ENCODE measurements at regions not wholly inside any gene's neighbourhood (a gene's known extent, or its start where the extent isn't known, plus 50 kb on each side); places are given as distances from the start of the nearest gene placed in this dataset.

DNA sequence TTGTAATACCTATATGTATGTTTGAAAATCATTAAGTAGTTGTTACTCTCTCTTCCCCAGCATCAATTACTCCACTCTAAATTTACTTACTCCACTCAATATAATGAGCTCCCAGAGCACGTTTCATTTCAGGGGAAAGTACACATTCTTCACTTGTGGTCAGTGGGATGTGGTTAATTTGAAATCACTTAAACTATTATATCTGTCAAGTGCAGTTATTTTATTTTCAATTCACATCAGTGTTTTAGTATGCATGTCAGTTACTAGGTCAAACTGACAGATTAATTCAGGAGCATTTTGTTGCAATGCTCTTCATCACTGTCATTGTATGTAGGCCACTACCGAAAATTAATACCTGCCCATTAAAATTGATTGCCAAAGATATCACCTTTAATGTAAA lies 376.1 kb downstream of the ZIC4 start (continued):
- no peak for TF ChIP-seq EZH2phosphoT487 (IDR thresholded peaks at IDR 0.05; ENCODE audit: borderline replicate concordance)

DNA sequence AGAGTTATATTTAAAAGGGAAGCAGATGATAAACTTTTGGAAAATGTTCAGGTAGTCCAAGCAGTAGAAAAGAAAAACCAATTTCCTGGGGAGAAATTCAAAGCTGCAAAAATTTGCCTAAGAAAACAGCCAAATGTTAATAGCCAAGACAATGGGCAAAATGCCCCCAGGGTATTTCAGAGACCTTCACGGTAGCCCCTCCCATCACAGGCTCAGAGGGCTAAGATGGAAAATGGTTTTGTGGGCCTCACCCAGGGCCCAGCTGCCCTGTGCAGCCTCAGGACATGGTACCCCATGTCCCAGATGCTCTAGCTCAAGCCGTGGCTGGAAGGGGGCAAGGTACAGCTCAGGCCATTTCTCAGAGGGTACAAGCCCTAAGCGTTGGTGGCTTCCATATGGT lies 391.0 kb downstream of the ZIC4 start:
- CTCF ChIA-PET, result no interaction called here
- RAD21 ChIA-PET (ENCODE audit: low non-redundant PET in 1 of 2, low total read pairs in 2 of 2, uncharacterized antibody in 2 of 2, unreplicated experiment in 2 of 2), result no interaction called here
- no peaks in the 10 kb centered on the region for H3K79me2 ChIP-seq (ENCODE audit: insufficient read depth, low read length)
- no peaks in the 10 kb centered on the region for H4K20me1 ChIP-seq (ENCODE audit: insufficient read depth)
- no peak overlapping the region for H3K4me3 ChIP-seq (replicated peaks in 1 of 2; ENCODE audit: low read depth in 1 of 2, low read length in 2 of 2)
- intact Hi-C loops (cut with micrococcal nuclease), result no loop called here
- no peak overlapping the region for H2AFZ ChIP-seq (ENCODE audit: low read depth, low read length, poor library complexity, severe bottlenecking)
- no peak overlapping the region for H3K4me2 ChIP-seq (ENCODE audit: low read length)
- POLR2A ChIA-PET, result no interaction called here
- no peaks in the 10 kb centered on the region for H3K27me3 ChIP-seq (ENCODE audit: insufficient read depth, low read length)
- TF ChIP-seq CBX3 (IDR thresholded peaks at IDR 0.05; ENCODE audit: low read depth) (no peak), EZH2phosphoT487 (IDR thresholded peaks at IDR 0.05; ENCODE audit: borderline replicate concordance) (no peak), POLR2AphosphoS5 (IDR thresholded peaks at IDR 0.05; ENCODE audit: low read depth, low read length) (no peak), SP1 (IDR thresholded peaks at IDR 0.05; ENCODE audit: low read depth) (no peak)
- TF ChIP-seq, protein P1, sequence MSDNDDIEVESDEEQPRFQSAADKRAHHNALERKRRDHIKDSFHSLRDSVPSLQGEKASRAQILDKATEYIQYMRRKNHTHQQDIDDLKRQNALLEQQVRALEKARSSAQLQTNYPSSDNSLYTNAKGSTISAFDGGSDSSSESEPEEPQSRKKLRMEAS (IDR thresholded peaks at IDR 0.05), result no peak
- H3K36me3 ChIP-seq (ENCODE audit: control insufficient read depth in 1 of 2, insufficient read depth in 2 of 2, low read length in 2 of 2), result no peaks in the 10 kb centered on the region
- ATAC-seq (no peak), DNase-seq (ENCODE audit: low read depth, low spot score) (no peak)
- no peaks in the 10 kb centered on the region for H3K9me2 ChIP-seq (ENCODE audit: insufficient read depth)
- BruUV-seq (replicated peaks), result no TSS peak
- H3K9ac ChIP-seq (ENCODE audit: low read length), result no peak overlapping the region
- H3K27ac ChIP-seq (ENCODE audit: low read depth, low read length), result no peak overlapping the region
- H3K9me3 ChIP-seq (ENCODE audit: control insufficient read depth in 1 of 2, insufficient read depth in 1 of 2, low read depth in 1 of 2, low read length in 2 of 2), result no peaks in the 10 kb centered on the region; a peak in 1 of 4 replicates
- H3K4me1 ChIP-seq (ENCODE audit: control insufficient read depth in 1 of 2, insufficient read depth in 2 of 2, low read length in 2 of 2), result no peaks in the 10 kb centered on the region

DNA sequence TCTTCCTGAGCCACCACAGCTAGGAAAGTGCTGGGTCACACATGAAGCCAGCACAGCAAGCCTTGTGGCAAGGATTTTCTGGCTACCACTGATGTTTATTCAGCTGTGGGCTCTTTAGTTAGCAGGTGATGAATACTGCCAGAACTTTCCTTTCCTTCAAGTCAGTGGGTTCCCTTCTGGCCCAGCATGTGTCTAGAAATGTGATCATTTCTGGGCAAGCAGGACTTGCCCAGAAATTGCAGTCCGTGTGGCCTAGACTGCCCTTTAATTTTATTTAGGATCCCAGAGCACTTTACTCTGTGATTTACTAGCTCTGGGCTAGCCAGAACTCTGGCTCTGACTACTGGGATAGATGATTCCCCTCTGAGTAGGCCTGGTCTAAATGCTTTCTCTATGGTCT lies 397.5 kb downstream of the ZIC4 start:
- Histone ChIP-seq H3K9me2 (ENCODE audit: insufficient read depth) (no peaks in the 10 kb centered on the region), H3K27me3 (ENCODE audit: insufficient read depth, low read length) (no peaks in the 10 kb centered on the region), H3K4me1 (ENCODE audit: control insufficient read depth in 1 of 2, insufficient read depth in 2 of 2, low read length in 2 of 2) (no peaks in the 10 kb centered on the region), H3K9me3 (ENCODE audit: control insufficient read depth in 1 of 2, insufficient read depth in 1 of 2, low read depth in 1 of 2, low read length in 2 of 2) (no peaks in the 10 kb centered on the region), H3K4me3 (replicated peaks in 1 of 2; ENCODE audit: low read depth in 1 of 2, low read length in 2 of 2) (no peak overlapping the region), H3K36me3 (ENCODE audit: control insufficient read depth in 1 of 2, insufficient read depth in 2 of 2, low read length in 2 of 2) (no peaks in the 10 kb centered on the region), H3K27ac (ENCODE audit: low read depth, low read length) (no peak overlapping the region), H3K4me2 (ENCODE audit: low read length) (no peak overlapping the region), H2AFZ (ENCODE audit: low read depth, low read length, poor library complexity, severe bottlenecking) (no peak overlapping the region), H4K20me1 (ENCODE audit: insufficient read depth) (no peaks in the 10 kb centered on the region), H3K9ac (ENCODE audit: low read length) (no peak overlapping the region), H3K79me2 (ENCODE audit: insufficient read depth, low read length) (no peaks in the 10 kb centered on the region)
- intact Hi-C loops (cut with micrococcal nuclease), result no loop called here
- TF ChIP-seq, protein P2, sequence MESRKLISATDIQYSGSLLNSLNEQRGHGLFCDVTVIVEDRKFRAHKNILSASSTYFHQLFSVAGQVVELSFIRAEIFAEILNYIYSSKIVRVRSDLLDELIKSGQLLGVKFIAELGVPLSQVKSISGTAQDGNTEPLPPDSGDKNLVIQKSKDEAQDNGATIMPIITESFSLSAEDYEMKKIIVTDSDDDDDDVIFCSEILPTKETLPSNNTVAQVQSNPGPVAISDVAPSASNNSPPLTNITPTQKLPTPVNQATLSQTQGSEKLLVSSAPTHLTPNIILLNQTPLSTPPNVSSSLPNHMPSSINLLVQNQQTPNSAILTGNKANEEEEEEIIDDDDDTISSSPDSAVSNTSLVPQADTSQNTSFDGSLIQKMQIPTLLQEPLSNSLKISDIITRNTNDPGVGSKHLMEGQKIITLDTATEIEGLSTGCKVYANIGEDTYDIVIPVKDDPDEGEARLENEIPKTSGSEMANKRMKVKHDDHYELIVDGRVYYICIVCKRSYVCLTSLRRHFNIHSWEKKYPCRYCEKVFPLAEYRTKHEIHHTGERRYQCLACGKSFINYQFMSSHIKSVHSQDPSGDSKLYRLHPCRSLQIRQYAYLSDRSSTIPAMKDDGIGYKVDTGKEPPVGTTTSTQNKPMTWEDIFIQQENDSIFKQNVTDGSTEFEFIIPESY (IDR thresholded peaks at IDR 0.05; ENCODE audit: extremely low read depth, insufficient replicate concordance, low read length), result no peak
- TF ChIP-seq JUND (IDR thresholded peaks at IDR 0.05) (no peak), SIN3A (IDR thresholded peaks at IDR 0.05; ENCODE audit: low read depth) (no peak), SP1 (IDR thresholded peaks at IDR 0.05; ENCODE audit: low read depth) (no peak), ZNF274 (IDR thresholded peaks at IDR 0.05; ENCODE audit: low read depth, low read length) (no peak), ZFX (IDR thresholded peaks at IDR 0.05) (no peak), EGR1 (IDR thresholded peaks at IDR 0.05; ENCODE audit: low read depth) (no peak), CBX3 (IDR thresholded peaks at IDR 0.05; ENCODE audit: low read depth) (no peak), FOSL1 (IDR thresholded peaks at IDR 0.05; ENCODE audit: low read depth) (no peak), POLR2AphosphoS5 (IDR thresholded peaks at IDR 0.05; ENCODE audit: low read depth, low read length) (no peak), ELF1 (IDR thresholded peaks at IDR 0.05; ENCODE audit: borderline replicate concordance, low read depth) (no peak), POLR2A (IDR thresholded peaks at IDR 0.05; ENCODE audit: borderline replicate concordance, extremely low read depth, insufficient read depth, insufficient read length) (no peak)
- TF ChIP-seq, protein P1 (IDR thresholded peaks at IDR 0.05), result no peak
- TF ChIP-seq, protein P3, sequence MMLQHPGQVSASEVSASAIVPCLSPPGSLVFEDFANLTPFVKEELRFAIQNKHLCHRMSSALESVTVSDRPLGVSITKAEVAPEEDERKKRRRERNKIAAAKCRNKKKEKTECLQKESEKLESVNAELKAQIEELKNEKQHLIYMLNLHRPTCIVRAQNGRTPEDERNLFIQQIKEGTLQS (IDR thresholded peaks at IDR 0.05), result no peak
- DNase-seq (ENCODE audit: low read depth, low spot score) (no peak), ATAC-seq (no peak)
- ChIA-PET POLR2A (no interaction called here), CTCF (no interaction called here), RAD21 (ENCODE audit: low non-redundant PET in 1 of 2, low total read pairs in 2 of 2, uncharacterized antibody in 2 of 2, unreplicated experiment in 2 of 2) (no interaction called here)
- BruUV-seq (replicated peaks), result no TSS peak
